ENCODE measurements at regions not wholly inside any gene's neighbourhood (a gene's known extent, or its start where the extent isn't known, plus 50 kb on each side); places are given as distances from the start of the nearest gene placed in this dataset.

DNA sequence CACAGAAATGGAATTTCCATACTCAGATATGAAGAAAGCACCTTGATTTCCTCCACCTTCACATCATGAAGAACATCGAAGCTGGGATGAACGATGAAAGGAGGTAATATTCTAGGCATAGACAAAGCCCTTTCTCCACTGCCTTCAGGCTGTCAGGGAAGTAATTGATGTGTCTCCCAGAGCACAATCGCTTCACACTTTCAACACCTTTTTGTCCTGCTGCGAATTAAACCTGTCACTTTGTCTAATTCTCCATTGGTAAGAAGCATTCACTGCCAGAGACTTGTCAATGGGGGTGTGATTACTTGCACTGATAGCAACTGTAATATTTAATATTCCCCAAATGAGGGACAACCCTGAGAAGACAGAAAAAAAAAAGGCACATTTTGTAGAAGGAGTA, 260.1 kb downstream of the ETS1 start:
- no peak for DNase-seq (ENCODE audit: low spot score)

DNA sequence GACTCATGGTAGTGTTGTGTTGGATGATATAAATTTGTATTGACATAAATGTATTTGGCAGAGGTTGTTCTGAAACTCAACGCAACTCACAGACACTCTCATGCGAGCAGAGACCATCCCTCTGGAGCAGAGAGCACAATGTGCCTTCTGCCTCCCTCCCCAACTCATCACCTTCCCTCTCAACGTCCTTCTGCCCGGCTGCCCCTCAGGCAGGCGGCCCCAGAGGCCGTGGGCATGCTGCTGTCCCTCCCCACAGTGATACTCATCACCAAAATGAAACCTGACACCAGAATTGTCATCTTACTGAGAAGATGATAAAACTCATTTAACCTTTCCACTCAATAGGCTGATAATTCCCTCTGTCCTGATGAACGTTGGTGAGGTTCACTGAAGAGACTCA, 260.6 kb downstream of the ETS1 start:
- DNase-seq (ENCODE audit: low spot score), result no peak

DNA sequence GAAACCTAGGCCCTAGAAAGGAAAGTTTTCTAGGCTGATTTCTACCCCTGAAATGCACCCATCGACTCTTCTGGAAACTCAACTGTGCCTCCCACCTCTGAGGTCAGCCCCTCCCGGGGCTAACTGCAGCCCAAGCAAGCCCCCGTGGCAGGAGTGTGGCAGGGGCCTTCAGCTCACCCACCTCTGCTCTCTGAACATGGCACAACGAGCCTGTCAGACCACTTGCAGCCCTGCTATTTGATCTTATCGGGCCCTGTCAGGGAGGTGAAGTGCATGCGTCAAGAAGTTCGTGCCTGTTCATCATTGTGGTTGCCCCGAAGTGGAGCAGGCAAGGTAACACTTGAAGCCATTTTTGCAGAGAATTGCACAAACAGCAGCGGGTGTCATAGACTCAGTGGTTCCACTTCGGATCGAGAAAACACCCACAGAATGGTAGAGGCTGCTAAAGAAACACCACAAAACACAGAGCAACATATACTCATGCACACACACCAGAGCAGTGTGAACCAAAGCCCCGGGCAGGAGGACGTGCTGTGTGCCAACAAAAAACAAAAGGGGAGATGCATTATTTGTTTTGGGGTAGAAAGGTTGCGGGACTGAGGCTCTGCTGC, 262.7 kb downstream of the ETS1 start:
- DNase-seq (ENCODE audit: low spot score), result peak; percentile 86

- peak; percentile 40 for DNase-seq (ENCODE audit: low spot score)
Observed at GRCh38 chr11:128324051-128324481, 263.3 kb downstream of the ETS1 start.

- peak; percentile 57 for DNase-seq (ENCODE audit: low spot score)
Observed at GRCh38 chr11:128323381-128323780, 264.0 kb downstream of the ETS1 start.

DNA sequence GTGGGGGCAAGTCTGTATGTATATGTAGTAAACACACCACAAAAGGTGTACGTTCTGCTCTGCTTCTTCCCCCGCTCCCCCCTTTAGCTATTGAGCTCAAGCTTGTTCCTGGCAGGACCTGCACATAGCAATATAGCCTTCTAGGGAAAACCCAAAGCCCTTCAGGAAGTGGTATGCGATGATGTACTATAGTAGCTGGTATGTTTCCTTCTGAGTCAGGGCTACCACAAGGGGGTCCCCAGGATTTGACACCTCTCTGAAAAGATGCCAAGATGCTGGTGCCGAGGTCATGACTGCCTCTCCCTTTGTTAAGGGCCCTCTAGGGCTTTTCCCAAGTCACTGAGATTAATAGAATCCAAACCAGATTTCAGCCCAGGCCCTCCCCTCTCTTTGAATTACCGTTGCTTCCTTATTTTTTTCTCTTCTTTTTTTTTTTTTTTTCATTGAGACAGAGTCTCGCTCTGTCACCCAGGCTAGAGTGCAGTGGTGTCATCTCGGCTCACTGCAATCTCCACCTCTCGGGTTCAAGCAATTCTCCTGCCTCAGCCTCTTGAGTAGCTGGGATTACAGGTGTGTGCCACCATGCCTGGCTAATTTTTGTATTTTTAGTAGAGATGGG, 268.4 kb downstream of the ETS1 start:
- DNase-seq (ENCODE audit: low spot score), result peak; percentile 72

DNA sequence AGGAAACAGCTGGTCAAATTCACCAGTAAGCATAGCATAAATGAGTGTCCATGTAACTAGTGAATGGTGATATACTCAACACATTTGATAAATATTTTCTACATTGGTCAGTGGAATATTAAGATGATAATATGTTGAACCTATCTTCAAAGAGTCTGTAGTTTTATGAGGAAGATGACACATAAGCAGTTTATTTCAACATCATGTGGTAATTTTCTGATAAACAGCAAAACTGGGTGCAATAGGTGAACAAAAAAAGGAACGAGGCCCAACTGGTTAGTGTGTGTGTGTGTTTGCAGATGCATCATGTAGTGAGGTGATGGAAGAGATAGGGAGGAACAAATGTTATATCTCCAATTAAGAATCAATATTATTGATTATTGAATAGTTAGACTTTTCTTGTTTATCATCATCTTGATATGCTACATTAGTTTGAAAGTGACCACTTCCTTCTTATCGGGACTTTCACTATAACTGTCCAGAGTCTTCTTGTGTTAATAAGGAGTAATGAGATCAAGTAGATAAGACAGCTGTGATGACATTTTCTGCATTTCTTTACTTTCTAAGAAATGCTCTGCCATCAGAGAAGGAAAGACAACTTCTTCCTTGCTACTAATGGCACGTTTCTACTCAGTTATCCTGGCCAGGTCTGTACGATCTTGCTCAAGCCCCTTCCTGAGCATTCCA, 270.7 kb downstream of the ETS1 start:
- no peak for DNase-seq (ENCODE audit: low spot score)

- no peak for DNase-seq (ENCODE audit: low spot score)
Observed at GRCh38 chr11:128315933-128316332, 271.4 kb downstream of the ETS1 start.

DNA sequence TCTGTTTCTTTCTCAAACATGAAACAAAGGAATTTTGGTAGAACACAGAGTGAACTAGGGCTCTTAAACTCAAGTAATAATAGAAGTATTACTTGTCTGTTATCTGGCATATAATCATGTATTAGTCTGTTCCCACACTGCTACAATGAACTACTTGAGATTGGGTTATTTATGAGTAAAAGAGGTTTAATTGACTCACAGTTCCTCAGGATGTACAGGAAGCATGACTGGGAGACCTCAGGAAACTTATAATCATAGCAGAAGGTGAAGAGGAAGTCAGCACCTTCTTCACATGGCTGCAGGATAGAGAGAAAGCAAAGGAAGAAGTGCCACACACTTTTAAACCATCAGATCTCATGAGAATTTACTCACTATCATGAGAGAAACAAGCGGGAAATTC, 273.4 kb downstream of the ETS1 start:
- DNase-seq (ENCODE audit: low spot score), result no peak

DNA sequence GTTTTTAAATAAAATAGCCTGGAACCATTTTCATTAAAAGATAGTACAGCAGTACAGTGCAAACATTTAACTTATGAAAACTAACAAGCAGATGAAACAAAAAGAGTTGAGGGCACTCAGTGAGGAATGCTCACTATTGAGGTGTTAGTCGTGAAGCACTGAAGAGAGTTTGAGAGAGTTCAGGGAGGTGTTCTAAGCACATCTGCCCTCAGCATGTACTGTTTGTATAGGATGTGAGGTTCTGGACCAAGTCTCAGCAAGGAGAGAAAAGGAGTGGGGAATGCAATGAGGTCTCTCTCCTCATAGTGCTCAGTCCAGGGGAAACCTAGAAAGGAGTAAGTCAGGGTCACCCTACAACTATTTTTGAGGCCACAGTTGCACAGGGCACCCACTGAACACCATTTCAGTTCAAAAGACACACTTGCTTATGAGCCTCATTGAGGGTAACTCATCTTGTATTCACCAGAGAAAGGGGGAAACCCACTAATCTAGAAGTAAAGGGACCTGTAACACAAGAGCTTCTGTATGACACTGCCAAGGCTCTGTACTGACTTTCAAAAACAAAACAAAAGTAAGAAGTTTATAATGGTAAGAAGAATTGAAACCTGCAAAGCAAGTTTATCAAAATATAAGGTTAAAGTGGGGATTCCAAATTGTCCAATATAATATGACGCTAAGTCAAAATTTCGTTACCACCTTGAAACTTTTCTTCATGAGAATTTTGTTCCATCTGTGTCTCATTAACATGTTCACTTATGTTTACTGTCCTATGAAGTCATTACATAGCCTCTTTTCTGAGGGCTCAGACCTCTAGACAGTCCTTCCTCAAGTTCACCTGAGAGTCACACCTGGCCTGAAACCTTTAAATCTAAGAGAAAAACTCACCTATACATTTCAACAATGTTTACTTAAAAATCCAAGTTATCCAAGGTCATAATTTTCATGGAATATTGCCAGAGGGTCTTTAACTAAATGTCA, 275.3 kb downstream of the ETS1 start:
- DNase-seq (ENCODE audit: low spot score), result no peak

DNA sequence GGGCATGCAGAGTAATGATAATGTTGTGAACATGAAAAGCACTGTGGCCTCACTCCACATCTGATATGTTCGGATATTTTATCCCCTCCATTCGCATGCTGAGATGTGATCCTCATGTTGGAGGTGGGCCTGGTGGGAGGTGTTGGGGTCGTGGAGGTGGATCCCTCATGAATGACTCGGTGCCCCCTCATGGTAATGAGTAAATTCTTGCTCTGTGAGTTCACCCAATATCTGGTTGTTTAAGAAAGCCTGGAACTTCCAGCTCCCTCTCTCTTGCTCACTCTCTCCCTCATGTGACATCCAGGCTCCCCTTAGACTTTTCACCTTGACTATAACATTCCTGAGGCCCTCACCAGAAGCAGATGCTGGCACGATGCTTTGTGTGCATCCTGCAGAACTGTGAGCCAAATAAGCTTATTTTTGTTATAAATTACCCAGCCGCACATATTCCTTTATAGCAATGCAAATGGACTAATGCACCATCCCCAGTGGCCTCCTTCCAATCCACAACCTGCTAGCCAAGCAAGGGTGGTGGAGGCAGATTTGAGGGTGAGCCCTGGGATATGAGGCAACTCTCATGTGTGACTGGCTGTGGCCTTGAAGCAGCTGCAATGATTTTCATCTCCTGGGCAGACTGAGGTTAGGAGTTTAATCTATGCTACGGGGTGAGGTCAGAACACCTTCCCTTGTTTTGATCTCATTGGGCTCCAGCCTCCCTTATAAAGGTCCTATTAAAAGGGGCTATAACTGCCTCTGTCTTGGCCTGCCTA, 276.5 kb downstream of the ETS1 start:
- no peak for DNase-seq (ENCODE audit: low spot score)

- no peak for DNase-seq (ENCODE audit: low spot score)
Observed at GRCh38 chr11:128310005-128310404, 277.4 kb downstream of the ETS1 start.

- no peak for DNase-seq (ENCODE audit: low spot score)
Observed at GRCh38 chr11:128308794-128309193, 278.6 kb downstream of the ETS1 start.

DNA sequence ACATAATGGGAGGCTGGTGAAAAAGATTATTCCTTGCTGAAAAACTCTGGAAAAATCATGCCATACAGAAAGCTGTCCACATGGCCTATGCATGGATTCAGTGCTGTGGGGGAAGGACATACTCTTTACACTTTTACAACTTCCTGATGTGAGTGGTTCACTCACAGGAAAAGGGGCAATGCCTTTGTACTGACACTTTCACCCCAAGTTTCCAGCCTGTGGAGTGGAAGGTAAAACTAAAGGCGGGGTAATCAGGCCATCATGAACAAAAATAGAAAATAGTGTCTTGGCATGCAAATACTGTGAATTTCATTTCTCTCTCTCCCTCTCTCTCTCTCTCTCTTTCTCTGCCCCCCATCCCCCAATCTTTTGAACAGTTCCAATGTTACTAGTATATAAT, 281.8 kb downstream of the ETS1 start:
- peak; percentile 21 for DNase-seq (ENCODE audit: low spot score)

- peak; percentile 56 for DNase-seq (ENCODE audit: low spot score)
Observed at GRCh38 chr11:128304666-128305485, 282.5 kb downstream of the ETS1 start.

DNA sequence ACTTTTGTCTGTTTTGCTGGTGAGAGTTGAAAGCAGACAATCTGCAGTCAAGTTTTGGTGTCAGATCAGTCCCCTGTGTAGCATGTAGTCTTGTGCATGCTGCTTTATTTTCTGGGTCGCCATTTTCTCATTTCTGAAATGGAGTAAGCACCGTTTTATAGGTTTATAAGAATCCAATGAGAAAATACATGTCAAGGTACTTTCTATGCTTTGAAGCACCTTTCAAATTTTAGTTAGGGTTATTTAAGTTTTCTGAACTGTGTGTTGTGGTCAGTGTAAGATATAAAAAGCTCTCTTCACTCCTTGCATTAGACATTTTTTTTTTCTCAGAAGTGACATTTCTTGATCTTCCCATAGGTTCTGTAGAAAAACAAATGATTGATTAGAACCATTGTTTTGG, 283.2 kb downstream of the ETS1 start:
- no peak for DNase-seq (ENCODE audit: low spot score)

DNA sequence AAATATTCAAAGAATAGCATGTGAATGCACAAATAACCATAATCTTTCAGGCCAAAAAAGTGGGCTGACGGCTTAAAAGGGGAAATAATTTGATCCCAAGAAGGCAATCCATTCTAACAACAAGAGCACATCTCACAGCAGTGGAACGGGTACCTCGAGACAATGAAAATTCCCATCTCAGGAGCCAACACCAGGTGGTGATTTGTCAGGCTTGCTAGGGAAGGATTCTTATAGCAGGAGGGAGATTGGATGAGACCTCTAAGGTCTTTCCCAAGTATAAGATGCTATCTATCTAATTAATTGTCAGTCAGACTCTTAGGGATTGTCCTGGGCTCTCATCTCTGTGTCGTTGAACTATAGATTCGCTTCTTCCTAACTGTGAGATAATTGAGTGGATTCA, 284.0 kb downstream of the ETS1 start:
- DNase-seq (ENCODE audit: low spot score), result no peak

- DNase-seq (ENCODE audit: low spot score), result peak; percentile 92
Observed at GRCh38 chr11:128302425-128303186, 284.8 kb downstream of the ETS1 start.

DNA sequence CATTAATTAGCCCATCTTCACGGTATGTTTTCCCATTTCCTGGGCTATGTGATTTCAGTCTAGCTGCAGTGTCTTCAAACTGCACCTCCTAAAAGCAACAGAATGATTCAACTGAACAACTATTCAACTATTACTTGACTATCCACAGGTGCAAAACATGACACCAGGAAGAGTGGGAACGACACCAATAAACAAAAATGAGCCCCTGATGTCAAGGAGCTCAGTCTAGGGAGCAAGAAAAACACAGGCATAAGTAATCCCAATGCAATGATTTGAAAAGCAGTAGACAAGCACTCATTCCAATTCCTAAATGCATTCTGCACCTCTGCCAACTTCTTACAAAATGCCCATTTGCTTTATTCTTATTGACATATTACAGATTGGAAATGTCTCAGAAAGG, 285.6 kb downstream of the ETS1 start:
- no peak for DNase-seq (ENCODE audit: low spot score)

DNA sequence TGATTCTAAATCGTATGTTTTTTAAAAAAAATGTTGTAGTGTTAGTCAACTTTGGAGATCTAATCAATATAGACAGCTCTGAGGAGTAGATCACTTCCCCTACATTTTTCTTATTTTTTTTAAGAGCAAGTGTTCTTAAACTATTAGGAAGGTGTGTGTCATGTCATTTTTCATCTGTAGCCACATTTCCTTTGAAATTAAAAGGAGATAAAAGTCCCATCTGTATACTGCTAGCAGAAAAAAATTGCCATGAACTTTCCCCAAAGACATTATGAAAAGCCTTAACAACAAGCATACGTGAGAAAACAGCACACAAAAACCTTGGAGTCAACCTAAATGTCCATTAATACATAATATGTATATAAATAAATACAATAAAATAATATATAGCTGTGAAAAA, 286.6 kb downstream of the ETS1 start:
- DNase-seq (ENCODE audit: low spot score), result no peak

Measured in CD4-positive, alpha-beta T cell treated with Interleukin-6 at 100 ng/mL for 8 hours (primary cell).